GM19025 (cell line): ENCODE measurements at regions not wholly inside any gene's neighbourhood (a gene's known extent, or its start where the extent isn't known, plus 50 kb on each side); places are given as distances from the start of the nearest gene placed in this dataset.
"Not testable (repeated sequence)": the region's sequence is repeated elsewhere in the genome, so short reads cannot be mapped to it uniquely, and the experiment has no call there.

Experiments used
- ATAC-seq: cut with Tn5 transposase; IDR thresholded peaks from one replicate; pipeline ENCODE4 v1.9.1; 2021; ENCODE audit warnings: mild to moderate bottlenecking, low read depth, moderate library complexity; ENCODE audit not compliant: unreplicated experiment

DNA sequence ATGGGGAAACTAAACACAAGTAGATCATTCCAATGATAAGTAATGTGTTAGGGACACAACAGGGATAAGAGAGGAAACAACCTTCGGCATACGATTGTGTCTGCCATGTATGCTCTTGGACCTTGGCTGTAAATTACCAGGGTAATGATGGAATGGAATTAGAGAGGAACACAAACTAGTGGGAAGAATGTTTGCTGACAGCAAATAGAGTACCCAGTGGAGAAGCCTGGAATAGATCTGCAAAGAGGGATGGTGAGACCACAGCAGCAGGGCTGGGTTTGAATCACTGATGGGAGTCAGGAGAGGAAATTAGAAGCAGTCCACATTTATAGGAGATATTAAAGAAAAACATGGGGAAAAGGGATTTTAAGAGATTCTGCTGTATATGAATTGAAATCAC is 172.8 kb downstream of the LRIG3 start:
- no peak for ATAC-seq

DNA sequence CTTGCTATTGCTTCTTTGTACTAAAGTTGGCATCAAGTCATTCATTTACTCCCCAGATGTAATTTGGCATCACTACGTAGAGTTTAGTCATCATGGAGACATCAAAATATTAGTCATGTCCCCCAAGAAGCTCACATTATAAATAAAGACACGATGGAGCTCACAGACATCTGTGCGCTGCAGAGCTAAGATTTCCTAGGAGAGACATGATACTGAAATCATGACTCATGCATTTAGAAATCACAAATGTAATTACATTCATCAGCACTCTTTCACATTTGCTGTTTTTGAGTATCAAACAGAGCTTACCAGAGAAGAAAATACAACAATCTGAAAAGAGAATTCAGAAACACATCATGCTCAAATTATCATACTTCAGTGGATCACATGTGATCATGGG is 169.8 kb downstream of the LRIG3 start:
- ATAC-seq, result no peak

DNA sequence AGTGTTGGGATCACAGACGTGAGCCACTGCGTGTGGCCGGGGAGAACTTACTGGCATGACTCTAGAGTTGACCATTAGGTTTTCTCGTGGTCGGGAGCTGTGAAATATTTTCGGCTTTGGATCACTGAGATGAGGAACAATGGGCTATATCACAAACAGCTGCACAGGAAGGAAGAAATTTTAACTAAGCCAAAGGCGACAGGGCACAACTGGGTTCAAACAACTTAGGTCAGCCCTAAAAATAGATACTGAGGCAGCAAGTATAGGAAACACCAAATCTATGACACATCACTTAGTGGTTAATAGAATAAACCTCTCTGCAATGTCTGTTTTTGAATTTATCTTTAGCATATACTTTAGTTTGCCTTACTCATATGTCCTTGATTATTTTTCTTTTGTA is 162.9 kb downstream of the LRIG3 start:
- no peak for ATAC-seq

DNA sequence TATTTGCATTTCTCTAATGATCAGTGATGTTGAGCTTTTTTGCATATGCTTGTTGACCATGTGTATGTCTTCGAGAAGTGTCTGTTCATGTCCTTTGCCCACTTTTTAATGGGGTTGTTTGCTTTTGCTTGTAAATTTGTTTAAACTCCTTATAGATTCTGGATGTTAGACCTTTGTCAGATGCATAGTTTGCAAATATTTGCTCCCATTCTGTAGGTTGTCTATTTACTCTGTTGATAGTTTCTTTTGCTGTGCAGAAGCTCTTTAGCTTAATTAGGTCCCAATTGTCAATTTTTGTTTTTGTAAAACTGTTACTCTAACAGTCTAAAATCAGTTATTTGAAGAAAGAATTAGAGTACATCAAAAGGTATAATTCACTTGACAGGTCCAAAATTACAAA is 160.6 kb downstream of the LRIG3 start:
- ATAC-seq, result not testable (repeated sequence)

DNA sequence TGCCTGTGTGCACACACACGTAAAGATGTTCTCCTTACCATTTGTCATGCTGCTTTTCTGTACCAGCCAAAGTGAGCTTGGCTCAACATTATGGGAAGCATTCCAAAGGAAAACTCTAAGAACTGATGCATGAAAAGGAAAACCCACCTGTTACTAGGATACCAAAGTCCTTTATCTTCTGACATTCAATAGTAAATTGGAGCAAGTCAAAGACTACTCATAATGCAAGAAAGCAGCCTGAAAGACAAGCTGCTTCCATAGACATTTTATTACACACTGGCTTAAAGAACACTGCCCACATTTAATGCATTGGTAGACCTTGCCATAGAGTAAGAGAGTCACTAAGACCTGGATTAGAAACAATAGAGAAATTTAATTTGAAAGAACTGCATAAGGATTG is 159.0 kb downstream of the LRIG3 start:
- no peak for ATAC-seq

DNA sequence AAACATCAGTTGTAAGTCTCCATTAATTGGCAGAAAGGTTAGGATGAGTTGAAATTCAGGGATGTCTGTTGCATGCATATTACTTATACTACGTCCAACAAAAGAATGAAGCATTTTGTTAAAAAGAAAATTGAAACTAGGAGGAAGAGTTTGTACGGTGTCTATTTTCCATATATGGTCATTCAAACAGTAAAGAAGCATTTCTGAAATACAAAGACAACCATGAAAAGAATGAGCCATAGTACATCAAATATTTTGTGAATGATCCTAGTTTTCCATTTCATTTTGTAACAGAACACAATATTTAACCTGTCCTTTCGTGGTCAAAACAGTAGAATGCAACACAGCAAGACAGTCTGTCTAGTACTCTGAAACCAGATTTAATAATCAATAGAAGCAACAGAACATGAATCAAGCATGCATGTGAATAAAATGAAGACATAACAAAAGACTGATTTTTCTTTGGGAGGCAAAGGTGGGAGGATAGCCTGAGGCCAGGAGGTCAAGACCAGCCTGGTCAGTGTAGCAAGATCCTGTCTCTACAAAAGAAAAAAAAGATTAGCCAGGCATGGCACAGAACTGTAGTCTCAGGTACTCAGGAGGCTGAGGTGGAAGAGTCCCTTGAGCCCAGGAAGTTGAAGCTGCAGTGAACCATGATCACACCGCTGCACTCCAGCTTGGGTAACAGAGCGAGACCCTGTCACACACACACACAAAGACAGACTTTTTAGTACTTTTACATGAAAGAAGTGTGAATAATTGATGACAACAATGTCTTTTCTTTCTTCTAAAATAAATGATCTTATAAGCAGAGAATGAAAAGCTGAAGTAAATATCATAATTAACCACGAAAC is 156.0 kb downstream of the LRIG3 start:
- ATAC-seq, result no peak

DNA sequence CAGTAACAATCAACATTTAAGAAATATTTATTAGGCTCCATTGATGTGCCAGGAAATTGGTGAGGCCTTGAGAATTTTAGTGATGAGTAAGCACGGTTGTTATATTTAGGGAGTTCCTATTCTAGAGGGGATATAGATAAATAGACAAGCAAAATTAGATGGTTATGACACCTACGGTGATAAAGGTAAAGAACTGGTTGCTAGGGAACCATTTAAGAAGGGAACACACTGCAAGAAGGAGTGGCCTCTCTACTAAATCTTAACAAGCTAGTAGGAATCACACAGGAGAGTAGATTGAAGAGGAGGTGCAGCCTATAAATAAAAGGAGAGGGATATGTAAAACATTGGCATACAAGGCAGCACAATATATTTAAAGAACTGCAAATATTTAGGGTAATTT is 155.2 kb downstream of the LRIG3 start:
- ATAC-seq, result no peak

DNA sequence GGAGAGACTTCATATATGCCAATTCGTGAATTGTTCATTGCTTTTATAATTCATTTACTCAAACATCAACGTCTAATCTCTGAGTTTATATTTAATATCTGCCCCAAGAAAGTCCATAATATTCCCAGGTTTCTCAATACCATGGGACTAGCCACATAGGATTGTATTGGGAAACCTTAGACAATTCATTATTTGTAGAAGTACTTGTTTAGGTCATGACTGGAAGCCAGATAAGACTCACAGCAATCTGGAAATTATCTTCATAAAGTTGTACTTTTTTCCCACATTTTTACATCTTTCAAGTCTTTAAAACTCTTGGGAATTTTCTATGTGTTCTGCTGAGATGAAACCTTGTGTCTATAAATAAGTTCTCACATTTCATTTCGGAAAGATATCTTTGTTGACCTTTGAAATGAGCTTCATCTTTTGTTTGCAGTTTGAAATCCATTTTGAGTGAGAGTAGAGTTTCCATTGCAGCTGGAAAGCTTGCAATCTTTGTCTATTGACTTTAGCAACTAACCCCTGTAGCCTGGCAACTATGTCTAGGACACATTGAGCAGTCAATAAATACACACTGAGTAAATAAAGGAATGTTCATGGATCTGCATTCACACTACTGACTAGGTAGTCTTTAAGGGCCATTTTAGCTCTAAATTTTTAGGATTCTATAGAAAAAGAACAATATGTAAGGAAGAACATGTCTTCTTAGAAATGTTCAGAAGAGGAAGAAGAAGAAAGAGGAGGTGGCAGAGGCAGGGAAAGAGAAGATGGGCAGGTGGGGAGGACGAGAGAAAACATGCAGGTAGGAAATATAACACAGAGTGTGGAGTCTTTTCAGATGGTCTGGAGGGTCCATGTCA is 154.4 kb downstream of the LRIG3 start:
- ATAC-seq, result no peak

DNA sequence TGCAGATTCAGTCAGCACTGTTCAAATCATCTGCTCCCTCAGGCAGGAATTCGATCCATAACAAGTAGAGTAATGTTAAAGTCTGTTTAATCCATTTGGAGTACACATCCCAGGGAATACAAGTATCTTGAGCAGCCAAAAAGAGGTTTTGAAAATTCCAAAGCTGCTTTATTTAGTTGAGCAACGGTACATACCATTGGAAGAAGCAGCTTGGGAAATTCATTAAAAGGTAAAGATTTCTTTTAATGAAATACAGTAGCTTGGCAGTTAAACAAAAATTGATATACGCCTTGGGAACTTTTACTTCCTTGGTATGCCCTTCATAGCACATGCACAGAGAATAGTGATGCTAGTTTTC is 153.8 kb downstream of the LRIG3 start:
- ATAC-seq, result no peak

DNA sequence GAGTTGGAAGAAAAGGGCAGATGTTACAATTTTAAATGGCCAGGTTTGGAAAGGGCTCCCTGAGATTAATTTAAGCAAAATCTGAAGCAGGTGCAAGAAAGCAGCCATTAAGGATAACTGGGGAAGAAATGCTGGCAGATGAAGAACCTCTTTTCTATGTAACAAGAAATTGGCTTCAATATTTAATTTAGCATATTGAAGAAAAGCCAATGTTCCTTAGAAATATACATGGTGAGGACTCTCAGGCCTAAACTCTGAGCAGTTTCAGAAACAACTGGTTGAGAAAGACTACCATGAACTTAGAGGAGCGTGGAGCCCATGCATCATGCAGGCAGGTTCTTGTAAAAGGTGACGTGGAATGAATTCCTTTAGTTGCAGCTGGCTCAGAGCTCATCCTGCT is 152.8 kb downstream of the LRIG3 start:
- no peak for ATAC-seq

DNA sequence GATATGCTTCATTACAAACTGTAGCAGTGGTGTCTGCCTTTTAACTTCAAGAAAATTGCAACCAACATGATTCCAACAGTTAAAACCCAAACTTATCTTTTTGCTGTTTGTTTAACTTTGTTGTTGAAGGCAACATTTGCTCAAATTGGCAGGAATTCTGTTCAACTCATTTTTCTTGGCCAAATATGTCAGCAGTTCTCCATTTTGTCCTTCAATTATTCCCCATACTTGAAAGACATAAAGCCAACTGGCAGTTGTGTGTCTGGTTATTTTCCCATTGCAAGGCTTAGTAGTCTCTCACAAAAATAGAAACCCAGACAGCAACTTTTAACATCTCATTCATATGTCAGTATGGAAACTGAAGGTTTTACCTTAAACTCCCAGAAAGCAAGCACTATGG is 146.3 kb downstream of the LRIG3 start:
- ATAC-seq, result no peak

DNA sequence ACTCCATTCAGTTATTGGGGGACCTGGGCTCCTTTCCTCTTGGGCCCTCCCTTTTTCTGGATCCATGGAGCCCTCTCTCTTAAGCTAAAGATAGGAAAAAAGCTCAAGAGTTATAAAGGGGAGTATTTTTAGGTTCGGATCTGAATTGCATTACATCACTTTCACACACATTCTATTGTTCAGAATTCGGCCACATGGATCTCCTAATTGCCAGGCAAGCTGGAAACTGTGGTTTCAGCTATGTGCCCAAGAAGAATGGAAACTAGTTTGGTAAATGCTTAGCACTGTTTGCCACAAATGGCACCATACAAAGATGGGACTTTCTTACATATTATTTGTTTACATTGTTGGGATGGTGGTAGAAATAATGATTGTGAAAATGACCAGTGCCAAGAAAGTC is 145.6 kb downstream of the LRIG3 start:
- ATAC-seq, result no peak

DNA sequence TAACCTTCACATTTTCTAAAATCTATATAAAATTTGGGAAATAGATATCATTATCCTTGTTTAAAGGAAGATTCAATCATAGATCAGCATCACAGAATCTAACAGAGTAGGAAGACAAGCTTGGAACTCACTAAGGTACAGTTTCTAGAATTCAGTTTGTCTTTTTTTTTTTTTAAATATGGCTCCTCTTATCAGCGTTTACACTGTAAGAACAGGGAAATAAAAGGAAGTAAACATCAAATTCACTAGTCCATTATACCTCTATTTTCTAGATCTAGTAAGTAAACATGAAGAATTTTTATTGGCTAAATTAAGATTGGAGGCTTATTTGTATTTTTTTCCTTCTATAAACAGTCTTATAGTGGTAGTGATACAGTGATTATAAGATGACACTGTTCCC is 144.9 kb downstream of the LRIG3 start:
- no peak for ATAC-seq

DNA sequence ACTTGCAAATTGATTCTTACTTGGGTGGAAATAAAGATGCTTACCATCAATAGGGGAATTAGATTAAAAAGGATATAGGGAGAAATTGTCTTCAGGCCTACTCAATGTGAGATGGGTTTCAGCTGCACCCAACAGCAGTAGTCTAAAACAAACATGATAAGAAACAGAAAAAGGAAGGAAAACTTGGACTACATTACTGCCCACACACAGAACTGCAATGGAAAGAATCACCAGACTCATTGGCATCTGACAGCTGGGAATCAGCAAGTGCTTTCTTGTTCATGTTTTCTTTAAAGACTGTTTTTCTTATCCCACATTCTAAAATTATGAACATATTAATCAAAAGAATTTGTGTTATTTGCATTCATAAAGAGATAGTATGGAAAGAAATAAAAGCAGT is 144.2 kb downstream of the LRIG3 start:
- no peak for ATAC-seq

DNA sequence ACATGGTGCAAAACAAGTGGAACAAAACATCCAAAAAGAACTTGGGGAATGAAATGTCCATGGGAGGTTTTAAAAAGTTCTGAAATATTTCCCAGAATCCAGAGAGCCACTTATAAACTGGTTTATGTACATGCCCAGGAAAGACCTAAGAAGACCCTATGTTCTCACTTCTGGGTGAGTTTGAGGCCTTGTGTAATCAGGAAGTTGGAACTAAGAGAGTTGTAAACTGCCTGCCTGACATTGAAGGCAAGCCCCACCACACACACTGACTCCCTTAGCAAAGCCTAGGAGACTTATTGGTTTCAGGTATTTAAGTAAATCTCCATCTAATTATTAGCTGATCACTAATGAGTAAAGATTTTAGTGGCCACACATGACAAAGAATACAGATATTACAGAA is 142.5 kb downstream of the LRIG3 start:
- ATAC-seq, result no peak

DNA sequence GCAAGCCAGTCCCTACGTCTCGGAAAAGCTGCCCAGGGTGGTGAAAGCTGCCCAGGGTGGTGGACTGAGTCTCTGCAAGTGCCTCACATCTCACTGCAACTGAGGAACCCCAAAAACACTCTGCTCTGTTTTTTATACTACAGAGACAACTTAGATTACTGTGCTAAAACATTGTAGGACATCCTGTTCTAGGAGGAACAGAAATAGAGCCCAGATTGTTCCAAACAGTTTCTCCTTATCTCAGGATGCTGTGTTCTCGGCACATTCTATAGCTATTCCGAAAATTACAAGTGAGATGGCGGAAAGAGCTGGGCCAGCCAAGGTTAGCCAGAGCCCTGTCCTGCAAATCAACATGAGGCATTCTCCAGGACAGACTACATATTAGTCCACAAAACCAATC is 138.7 kb downstream of the LRIG3 start:
- ATAC-seq, result no peak

DNA sequence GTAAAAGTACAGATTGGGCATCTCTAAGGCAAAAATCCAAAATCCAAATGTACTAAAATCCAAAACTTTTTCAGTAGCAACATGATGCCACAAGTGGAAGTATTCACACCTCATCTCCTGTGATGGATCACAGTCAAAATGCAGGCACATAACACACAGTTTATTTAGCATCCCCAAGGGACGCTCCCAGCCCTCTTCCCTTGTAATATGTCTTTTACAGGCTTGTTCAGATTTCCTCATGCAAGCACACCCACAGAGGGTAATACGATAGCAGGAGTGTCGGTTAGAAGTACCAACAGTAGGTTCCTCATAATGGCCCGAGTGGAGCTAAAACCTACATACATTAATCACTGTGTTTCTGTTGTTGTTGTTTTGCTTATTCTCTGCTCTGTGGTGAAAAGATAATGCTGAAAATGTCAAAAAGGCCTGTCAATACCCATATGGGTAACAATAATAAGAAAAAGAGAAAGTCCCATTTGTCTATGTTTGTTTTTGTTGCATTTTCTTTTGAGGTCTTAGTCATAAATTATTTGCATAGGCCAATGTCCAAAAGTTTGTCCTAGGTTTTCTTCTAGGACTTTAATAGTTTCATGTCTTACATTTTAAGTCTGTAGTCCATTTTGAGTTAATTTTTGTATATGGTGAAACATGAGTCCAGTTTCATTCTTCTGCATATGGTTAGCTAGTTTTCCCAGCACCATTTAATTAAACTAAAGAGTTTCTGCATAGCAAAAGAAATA is 133.1 kb downstream of the LRIG3 start:
- no peak for ATAC-seq

DNA sequence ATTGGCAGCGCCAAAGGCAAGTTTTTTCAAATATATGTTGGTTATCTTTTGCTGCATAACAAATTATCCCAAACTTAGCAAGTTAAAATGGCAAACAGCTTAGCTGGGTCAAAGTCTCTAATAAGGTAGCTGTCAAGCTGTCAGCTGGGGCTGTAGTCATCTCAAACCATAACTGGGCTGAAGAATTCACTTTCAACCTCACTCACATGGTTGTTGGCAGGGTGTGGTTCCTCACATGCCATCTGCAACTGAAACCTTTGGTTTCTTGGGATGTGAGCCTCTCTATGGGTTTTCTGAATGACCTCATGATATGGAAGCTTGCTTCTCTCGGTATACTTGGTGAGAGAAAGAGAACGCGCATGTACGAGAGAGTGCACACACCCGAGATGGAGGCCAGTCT is 125.4 kb downstream of the LRIG3 start:
- ATAC-seq, result no peak

DNA sequence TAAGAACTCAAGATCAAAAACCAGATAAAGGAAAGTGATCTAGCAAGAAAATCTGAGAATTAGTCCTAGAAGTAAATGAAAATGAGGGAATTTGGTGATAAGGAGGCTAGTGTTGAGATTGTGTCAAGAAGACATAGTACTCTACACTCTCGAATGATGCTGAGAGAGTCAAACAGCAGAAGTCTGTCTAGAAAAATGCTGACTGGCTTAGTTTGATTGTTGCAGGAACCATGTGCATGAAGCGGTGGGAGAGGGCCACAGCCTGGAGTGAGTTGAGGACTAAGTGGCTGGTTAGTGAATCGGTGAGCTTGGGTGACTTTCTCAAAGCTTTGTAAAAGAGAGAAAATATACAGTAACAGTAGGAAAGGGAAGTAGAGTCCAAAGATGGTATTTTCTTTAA is 124.5 kb downstream of the LRIG3 start:
- no peak for ATAC-seq

DNA sequence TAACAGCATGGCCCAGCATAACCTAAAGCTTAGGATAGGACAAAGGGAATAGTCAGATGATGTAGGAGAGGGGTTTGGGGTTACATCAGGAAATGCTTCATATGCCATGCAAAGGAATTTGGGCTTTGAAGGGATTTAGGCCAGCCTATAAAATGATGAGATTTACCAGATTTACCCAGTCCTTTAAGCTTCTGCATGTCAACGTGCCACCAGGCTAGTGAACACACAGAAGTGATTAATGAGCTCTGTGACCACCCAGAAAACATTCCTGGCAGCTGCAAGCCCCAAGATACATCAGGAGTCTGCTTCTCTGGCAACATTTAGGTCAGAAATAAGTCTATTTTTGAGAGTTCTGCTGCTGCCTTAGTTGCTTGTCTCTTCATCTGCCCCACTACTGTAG is 118.3 kb downstream of the LRIG3 start:
- no peak for ATAC-seq

DNA sequence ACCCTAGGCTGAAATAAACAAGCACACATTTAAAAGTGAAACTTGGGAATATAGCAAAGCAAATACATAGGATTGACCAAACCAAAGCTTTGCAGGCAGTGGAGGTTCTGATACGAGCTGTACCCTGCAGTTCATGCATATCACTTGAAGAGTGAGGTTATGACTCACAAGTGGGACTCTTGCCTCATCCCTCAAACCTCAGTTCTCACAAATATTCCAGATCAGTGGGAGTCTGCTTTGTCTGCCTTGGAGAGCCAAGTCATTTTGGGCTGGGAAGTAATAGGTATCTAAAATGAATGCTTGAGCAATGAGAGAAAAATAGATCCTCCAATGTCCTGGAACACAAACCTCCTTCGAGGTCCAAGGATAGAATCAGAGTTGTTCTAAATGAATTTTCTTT is 116.4 kb downstream of the LRIG3 start:
- ATAC-seq, result no peak
